ENCODE measurements at regions not wholly inside any gene's neighbourhood (a gene's known extent, or its start where the extent isn't known, plus 50 kb on each side); places are given as distances from the start of the nearest gene placed in this dataset.

- DNase-seq (ENCODE audit: low read depth in 1 of 2, low spot score in 1 of 2) (no peak), FAIRE-seq (no peak), ATAC-seq (no peak)
- Histone ChIP-seq H3K27ac (no peak overlapping the region), H3K4me3 (no peak overlapping the region), H3K4me1 (no peaks in the 10 kb centered on the region), H3K4me2 (no peak overlapping the region), H3K9me3 (no peaks in the 10 kb centered on the region)
- ChIA-PET POLR2A (no interaction called here), CTCF (no interaction called here)
- TF ChIP-seq HEYL (CRISPR knock-in tag; IDR thresholded peaks at IDR 0.05) (no peak), EHF (CRISPR knock-in tag; IDR thresholded peaks at IDR 0.05) (no peak), SREBF2 (IDR thresholded peaks at IDR 0.05) (no peak), EP300 (IDR thresholded peaks at IDR 0.05) (no peak), KDM5A (IDR thresholded peaks at IDR 0.05) (no peak), NPAS2 (CRISPR knock-in tag; IDR thresholded peaks at IDR 0.05; ENCODE audit: borderline replicate concordance) (no peak), ZC3H11A (IDR thresholded peaks at IDR 0.05) (no peak)
- WGBS (ENCODE audit: missing lambda C conversion rate): 9% methylated on average over 2 of the region's 2 CpGs
Measured at GRCh38 chr16:25568991-25569390, 122.8 kb upstream of the HS3ST4 start.

GRCh38 chr16:25566183-25566582 is 125.6 kb upstream of the HS3ST4 start:
- no peak for ATAC-seq
- Histone ChIP-seq H3K4me3 (no peak overlapping the region), H3K9me3 (no peaks in the 10 kb centered on the region), H3K4me2 (no peak overlapping the region), H3K4me1 (no peaks in the 10 kb centered on the region), H3K27ac (no peak overlapping the region)
- ChIA-PET CTCF (no interaction called here), POLR2A (no interaction called here)
- no peak for FAIRE-seq
- 6% methylated on average over 3 of the region's 3 CpGs for WGBS (ENCODE audit: missing lambda C conversion rate)
- DNase-seq (ENCODE audit: low read depth in 1 of 2, low spot score in 1 of 2): no peak
- TF ChIP-seq TP53 (CRISPR knock-in tag; IDR thresholded peaks at IDR 0.05) (no peak), EHF (CRISPR knock-in tag; IDR thresholded peaks at IDR 0.05) (no peak), SMC3 (IDR thresholded peaks at IDR 0.05) (no peak), EP300 (IDR thresholded peaks at IDR 0.05) (no peak), NR3C1 (IDR thresholded peaks at IDR 0.05) (no peak), PBX3 (IDR thresholded peaks at IDR 0.05) (no peak), POLR2AphosphoS2 (conservative IDR thresholded peaks at IDR 0.05; ENCODE audit: low read length) (no peak), KDM5A (IDR thresholded peaks at IDR 0.05) (no peak), KDM1A (IDR thresholded peaks at IDR 0.05; ENCODE audit: low read depth) (no peak), TFCP2L1 (CRISPR knock-in tag; IDR thresholded peaks at IDR 0.05) (no peak), REST (IDR thresholded peaks at IDR 0.05) (no peak), ATOH8 (CRISPR knock-in tag; IDR thresholded peaks at IDR 0.05; ENCODE audit: low read depth) (no peak), HEYL (CRISPR knock-in tag; IDR thresholded peaks at IDR 0.05) (no peak), HOXB5 (CRISPR knock-in tag; IDR thresholded peaks at IDR 0.05) (no peak), HES2 (IDR thresholded peaks at IDR 0.05) (no peak), FOSB (CRISPR knock-in tag; IDR thresholded peaks at IDR 0.05) (no peak), CBX8 (IDR thresholded peaks at IDR 0.05) (no peak), GATA3 (IDR thresholded peaks at IDR 0.05; ENCODE audit: borderline replicate concordance) (no peak)
